ENCODE measurements at regions not wholly inside any gene's neighbourhood (a gene's known extent, or its start where the extent isn't known, plus 50 kb on each side); places are given as distances from the start of the nearest gene placed in this dataset.

DNA sequence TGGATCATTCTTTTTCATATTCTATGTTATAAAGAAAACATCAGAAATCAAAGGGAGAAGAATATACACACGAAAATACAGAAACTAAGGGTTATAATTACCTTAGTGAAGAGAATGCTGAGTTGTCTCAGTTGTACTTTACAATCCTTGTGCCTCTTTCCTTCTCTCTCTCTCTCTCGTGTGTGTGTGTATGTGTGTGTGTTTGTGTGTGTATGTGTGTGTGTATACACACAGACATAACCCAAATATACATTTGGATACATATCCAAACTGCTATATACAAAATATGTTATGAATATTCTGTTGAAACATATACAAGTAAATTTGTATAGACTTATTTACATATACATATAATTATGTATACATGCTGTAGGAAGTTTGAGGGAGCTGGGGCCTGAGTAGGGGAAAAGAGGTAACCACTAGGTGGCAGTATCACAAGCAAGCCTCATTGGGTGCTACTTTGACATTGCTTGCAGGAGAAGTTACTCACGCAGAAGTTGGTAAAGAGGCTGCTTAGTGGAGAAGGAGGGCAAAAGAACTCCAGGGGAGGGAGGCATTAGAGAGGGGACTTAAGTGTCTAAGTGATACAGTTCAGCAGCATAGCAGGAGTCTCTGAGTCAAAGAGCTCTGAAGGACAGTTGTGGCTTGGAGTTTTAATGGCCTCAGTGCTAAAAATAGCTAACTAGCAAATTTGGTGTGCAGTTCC lies 465.1 kb upstream of the PCDH20 start:
- TF ChIP-seq, protein P1, sequence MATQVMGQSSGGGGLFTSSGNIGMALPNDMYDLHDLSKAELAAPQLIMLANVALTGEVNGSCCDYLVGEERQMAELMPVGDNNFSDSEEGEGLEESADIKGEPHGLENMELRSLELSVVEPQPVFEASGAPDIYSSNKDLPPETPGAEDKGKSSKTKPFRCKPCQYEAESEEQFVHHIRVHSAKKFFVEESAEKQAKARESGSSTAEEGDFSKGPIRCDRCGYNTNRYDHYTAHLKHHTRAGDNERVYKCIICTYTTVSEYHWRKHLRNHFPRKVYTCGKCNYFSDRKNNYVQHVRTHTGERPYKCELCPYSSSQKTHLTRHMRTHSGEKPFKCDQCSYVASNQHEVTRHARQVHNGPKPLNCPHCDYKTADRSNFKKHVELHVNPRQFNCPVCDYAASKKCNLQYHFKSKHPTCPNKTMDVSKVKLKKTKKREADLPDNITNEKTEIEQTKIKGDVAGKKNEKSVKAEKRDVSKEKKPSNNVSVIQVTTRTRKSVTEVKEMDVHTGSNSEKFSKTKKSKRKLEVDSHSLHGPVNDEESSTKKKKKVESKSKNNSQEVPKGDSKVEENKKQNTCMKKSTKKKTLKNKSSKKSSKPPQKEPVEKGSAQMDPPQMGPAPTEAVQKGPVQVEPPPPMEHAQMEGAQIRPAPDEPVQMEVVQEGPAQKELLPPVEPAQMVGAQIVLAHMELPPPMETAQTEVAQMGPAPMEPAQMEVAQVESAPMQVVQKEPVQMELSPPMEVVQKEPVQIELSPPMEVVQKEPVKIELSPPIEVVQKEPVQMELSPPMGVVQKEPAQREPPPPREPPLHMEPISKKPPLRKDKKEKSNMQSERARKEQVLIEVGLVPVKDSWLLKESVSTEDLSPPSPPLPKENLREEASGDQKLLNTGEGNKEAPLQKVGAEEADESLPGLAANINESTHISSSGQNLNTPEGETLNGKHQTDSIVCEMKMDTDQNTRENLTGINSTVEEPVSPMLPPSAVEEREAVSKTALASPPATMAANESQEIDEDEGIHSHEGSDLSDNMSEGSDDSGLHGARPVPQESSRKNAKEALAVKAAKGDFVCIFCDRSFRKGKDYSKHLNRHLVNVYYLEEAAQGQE (IDR thresholded peaks at IDR 0.05; ENCODE audit: low read depth), result no peak
- TF ChIP-seq CREB1 (IDR thresholded peaks at IDR 0.05; ENCODE audit: low read depth) (no peak), EP300 (IDR thresholded peaks at IDR 0.05; ENCODE audit: borderline replicate concordance) (no peak)
- TF ChIP-seq, protein P2, sequence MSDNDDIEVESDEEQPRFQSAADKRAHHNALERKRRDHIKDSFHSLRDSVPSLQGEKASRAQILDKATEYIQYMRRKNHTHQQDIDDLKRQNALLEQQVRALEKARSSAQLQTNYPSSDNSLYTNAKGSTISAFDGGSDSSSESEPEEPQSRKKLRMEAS (IDR thresholded peaks at IDR 0.05), result no peak
